K562 (cell line): ENCODE measurements at regions not wholly inside any gene's neighbourhood (a gene's known extent, or its start where the extent isn't known, plus 50 kb on each side); places are given as distances from the start of the nearest gene placed in this dataset.

Experiments
- CEBPG ChIP-seq, 3 experiments: fragments of 200-800 bp in 1 of 3; sonication (Bioruptor generic) in 1 of 3; sonication (generic) in 1 of 3; formaldehyde crosslinking in 1 of 3; IDR thresholded peaks in 2 of 3; conservative IDR thresholded peaks in 1 of 3; 2 replicates each; pipeline versions ENCODE4 v1.6.1 to v1.8.0; 2016 to 2022; ENCODE audit warnings: missing compliant biosample characterization in 2 of 3, missing genetic modification characterization in 2 of 3, mild to moderate bottlenecking in 1 of 3, missing genetic modification reagents in 1 of 3
- CHD4 ChIP-seq: fragments of 200-600 bp; sonication (generic); IDR thresholded peaks from 3 replicates; pipeline ENCODE4 v1.6.1; 2012; ENCODE audit warnings: low read depth, mild to moderate bottlenecking, mixed read lengths, low read length, inconsistent platforms; ENCODE audit not compliant: insufficient read depth, insufficient replicate concordance, poor library complexity, severe bottlenecking
- HDAC6 ChIP-seq: IDR thresholded peaks from 2 replicates; pipeline ENCODE4 v1.6.1; 2012; ENCODE audit warnings: low read depth, mild to moderate bottlenecking, control low read depth, inconsistent platforms, low read length, moderate library complexity
- TAF1 ChIP-seq: IDR thresholded peaks from 2 replicates; pipeline ENCODE4 v1.6.1; 2011; ENCODE audit warnings: mild to moderate bottlenecking, low read length, moderate library complexity; ENCODE audit not compliant: insufficient read depth, control insufficient read depth, severe bottlenecking; ENCODE audit errors: extremely low read depth
- ZNF408 ChIP-seq: fragments of 250-450 bp; sonication (Bioruptor Pico); IDR thresholded peaks from 2 replicates; pipeline ENCODE4 v1.4.0; 2020; ENCODE audit warnings: low read depth, mild to moderate bottlenecking, moderate library complexity
- ZNF785 ChIP-seq: fragments of 250-450 bp; sonication (Bioruptor Pico); IDR thresholded peaks from 2 replicates; pipeline ENCODE4 v1.4.0; 2020; ENCODE audit warnings: mild to moderate bottlenecking
- TF ChIP-seq, protein P1 (sequence below): fragments of 200-600 bp; sonication (generic); IDR thresholded peaks from one replicate; pipeline ENCODE4 v1.6.1; 2012; ENCODE audit warnings: mild to moderate bottlenecking, low read depth, low read length, inconsistent platforms

DNA sequence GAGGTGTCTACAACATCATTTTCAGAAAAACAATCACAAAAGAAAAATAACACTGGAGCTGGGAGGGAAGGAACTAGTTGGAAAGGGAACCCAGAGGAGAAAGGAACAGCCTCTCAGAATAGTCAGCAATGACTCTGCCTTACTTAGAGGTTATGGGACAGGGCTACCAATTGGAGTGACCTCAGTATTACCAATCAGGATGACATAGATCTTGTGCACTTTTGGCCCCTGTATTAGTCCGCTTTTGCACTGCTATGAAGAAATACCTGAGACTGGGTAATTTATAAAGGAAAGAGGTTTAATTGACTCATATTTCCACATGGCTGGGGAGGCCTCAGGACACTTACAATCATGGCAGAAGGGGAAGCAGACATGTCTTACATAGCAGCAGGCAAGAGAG lies 99.7 kb upstream of the SDK1 start (continued):
- TF ChIP-seq, protein P1, sequence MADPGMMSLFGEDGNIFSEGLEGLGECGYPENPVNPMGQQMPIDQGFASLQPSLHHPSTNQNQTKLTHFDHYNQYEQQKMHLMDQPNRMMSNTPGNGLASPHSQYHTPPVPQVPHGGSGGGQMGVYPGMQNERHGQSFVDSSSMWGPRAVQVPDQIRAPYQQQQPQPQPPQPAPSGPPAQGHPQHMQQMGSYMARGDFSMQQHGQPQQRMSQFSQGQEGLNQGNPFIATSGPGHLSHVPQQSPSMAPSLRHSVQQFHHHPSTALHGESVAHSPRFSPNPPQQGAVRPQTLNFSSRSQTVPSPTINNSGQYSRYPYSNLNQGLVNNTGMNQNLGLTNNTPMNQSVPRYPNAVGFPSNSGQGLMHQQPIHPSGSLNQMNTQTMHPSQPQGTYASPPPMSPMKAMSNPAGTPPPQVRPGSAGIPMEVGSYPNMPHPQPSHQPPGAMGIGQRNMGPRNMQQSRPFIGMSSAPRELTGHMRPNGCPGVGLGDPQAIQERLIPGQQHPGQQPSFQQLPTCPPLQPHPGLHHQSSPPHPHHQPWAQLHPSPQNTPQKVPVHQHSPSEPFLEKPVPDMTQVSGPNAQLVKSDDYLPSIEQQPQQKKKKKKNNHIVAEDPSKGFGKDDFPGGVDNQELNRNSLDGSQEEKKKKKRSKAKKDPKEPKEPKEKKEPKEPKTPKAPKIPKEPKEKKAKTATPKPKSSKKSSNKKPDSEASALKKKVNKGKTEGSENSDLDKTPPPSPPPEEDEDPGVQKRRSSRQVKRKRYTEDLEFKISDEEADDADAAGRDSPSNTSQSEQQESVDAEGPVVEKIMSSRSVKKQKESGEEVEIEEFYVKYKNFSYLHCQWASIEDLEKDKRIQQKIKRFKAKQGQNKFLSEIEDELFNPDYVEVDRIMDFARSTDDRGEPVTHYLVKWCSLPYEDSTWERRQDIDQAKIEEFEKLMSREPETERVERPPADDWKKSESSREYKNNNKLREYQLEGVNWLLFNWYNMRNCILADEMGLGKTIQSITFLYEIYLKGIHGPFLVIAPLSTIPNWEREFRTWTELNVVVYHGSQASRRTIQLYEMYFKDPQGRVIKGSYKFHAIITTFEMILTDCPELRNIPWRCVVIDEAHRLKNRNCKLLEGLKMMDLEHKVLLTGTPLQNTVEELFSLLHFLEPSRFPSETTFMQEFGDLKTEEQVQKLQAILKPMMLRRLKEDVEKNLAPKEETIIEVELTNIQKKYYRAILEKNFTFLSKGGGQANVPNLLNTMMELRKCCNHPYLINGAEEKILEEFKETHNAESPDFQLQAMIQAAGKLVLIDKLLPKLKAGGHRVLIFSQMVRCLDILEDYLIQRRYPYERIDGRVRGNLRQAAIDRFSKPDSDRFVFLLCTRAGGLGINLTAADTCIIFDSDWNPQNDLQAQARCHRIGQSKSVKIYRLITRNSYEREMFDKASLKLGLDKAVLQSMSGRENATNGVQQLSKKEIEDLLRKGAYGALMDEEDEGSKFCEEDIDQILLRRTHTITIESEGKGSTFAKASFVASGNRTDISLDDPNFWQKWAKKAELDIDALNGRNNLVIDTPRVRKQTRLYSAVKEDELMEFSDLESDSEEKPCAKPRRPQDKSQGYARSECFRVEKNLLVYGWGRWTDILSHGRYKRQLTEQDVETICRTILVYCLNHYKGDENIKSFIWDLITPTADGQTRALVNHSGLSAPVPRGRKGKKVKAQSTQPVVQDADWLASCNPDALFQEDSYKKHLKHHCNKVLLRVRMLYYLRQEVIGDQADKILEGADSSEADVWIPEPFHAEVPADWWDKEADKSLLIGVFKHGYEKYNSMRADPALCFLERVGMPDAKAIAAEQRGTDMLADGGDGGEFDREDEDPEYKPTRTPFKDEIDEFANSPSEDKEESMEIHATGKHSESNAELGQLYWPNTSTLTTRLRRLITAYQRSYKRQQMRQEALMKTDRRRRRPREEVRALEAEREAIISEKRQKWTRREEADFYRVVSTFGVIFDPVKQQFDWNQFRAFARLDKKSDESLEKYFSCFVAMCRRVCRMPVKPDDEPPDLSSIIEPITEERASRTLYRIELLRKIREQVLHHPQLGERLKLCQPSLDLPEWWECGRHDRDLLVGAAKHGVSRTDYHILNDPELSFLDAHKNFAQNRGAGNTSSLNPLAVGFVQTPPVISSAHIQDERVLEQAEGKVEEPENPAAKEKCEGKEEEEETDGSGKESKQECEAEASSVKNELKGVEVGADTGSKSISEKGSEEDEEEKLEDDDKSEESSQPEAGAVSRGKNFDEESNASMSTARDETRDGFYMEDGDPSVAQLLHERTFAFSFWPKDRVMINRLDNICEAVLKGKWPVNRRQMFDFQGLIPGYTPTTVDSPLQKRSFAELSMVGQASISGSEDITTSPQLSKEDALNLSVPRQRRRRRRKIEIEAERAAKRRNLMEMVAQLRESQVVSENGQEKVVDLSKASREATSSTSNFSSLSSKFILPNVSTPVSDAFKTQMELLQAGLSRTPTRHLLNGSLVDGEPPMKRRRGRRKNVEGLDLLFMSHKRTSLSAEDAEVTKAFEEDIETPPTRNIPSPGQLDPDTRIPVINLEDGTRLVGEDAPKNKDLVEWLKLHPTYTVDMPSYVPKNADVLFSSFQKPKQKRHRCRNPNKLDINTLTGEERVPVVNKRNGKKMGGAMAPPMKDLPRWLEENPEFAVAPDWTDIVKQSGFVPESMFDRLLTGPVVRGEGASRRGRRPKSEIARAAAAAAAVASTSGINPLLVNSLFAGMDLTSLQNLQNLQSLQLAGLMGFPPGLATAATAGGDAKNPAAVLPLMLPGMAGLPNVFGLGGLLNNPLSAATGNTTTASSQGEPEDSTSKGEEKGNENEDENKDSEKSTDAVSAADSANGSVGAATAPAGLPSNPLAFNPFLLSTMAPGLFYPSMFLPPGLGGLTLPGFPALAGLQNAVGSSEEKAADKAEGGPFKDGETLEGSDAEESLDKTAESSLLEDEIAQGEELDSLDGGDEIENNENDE, result no peak
- TF ChIP-seq ZNF785 (CRISPR knock-in tag) (no peak), CHD4 (no peak), HDAC6 (no peak), ZNF408 (CRISPR knock-in tag) (no peak), CEBPG (CRISPR knock-in tag; IDR thresholded peaks at IDR 0.05) (no peak), CEBPG (tag; conservative IDR thresholded peaks at IDR 0.05 in 1 of 2, IDR thresholded peaks at IDR 0.05 in 1 of 2) (no peak), TAF1 (no peak)
